ENCODE measurements at regions not wholly inside any gene's neighbourhood (a gene's known extent, or its start where the extent isn't known, plus 50 kb on each side); places are given as distances from the start of the nearest gene placed in this dataset.

- no peak for TF ChIP-seq CTCF (IDR thresholded peaks at IDR 0.05)
- TF ChIP-seq POLR2A (IDR thresholded peaks at IDR 0.05), result no peak
Observed at GRCh38 chr2:138201286-138201685, 237.0 kb downstream of the HNMT start.

Measured in breast epithelium (tissue), 3 donors.